22Rv1 (cell line): ENCODE measurements at regions not wholly inside any gene's neighbourhood (a gene's known extent, or its start where the extent isn't known, plus 50 kb on each side); places are given as distances from the start of the nearest gene placed in this dataset.

ENCODE experiments used
- ZFX ChIP-seq: fragments of 450-650 bp; IDR thresholded peaks from 2 replicates; pipeline ENCODE4 v1.6.1; 2017; ENCODE audit warnings: antibody characterized with exemption, borderline replicate concordance
- TF ChIP-seq, protein P1 (sequence below): fragments of 450-650 bp; IDR thresholded peaks from 2 replicates; pipeline ENCODE4 v1.5.1; 2017; ENCODE audit warnings: mild to moderate bottlenecking

DNA sequence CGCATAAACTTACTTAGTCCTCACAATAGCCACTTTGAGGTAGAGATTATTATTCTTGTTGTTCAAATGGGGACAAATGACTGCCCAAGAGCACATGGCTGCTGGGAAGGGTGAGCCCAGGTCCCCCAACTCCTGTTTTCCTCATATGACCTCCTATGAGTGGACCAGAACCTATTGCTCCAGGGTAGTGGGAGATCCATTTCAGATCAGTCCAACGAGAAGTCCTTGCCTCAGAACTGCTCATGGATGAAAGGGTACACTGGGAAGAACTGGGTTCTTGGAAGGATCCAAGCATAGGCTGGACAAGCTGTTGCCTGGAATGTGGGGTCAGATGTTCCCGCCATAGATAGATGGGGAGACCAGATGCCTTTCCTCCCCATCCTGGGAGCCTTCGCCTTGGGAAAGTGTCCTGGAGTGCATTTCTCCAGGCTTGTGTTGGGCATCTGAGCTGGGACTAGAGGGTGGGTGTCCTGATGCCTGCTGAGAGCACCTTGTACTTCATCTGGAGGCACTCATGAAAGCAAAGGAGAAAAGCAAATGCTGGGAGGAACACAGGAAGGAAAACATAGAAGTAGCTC lies 146.3 kb upstream of the B3GAT1 start:
- TF ChIP-seq, protein P1, sequence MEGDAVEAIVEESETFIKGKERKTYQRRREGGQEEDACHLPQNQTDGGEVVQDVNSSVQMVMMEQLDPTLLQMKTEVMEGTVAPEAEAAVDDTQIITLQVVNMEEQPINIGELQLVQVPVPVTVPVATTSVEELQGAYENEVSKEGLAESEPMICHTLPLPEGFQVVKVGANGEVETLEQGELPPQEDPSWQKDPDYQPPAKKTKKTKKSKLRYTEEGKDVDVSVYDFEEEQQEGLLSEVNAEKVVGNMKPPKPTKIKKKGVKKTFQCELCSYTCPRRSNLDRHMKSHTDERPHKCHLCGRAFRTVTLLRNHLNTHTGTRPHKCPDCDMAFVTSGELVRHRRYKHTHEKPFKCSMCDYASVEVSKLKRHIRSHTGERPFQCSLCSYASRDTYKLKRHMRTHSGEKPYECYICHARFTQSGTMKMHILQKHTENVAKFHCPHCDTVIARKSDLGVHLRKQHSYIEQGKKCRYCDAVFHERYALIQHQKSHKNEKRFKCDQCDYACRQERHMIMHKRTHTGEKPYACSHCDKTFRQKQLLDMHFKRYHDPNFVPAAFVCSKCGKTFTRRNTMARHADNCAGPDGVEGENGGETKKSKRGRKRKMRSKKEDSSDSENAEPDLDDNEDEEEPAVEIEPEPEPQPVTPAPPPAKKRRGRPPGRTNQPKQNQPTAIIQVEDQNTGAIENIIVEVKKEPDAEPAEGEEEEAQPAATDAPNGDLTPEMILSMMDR: no peak
- no peak for TF ChIP-seq ZFX
